ENCODE measurements at regions not wholly inside any gene's neighbourhood (a gene's known extent, or its start where the extent isn't known, plus 50 kb on each side); places are given as distances from the start of the nearest gene placed in this dataset.

DNA sequence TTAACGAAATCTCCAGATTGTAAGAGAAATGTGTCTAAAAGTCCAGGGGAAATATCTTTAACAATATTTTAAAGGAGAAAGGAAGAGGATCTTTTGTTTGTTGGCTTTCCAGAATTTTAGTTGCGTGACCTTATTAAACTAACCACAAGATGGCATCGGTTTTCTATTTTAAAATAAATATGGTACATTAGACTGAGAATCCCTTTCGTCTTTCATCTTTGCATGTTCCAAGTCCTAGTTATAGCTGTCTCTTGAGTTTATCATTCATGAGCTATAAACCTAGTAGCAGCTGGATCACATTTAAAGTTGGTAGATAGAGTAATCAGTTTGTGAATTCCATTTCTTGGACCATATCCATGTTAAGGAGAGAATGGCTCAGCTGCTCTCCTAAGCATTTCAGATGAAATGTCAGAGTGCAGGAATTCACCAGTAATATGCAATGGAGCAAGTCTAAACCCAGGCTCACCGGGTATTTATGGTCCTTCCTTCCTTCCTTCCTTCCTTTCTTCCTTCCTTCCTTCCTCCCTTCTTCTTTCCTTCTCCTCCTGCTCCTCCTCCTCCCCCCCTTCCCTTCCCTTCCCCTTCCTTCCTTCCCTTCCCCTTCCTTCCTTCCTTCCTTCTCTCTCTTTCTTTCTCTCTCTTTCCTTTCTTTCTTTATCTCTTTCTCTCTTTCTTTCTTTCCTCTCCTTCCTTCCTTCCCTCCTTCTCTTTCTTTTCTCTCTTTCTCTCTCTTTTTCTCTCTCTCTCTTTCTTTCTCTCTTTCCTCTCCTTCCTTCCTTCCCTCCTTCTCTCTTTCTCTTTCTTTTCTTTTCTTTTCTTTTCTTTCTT is 57.8 kb upstream of the RAB18 start:
- intact Hi-C loops (cut with DNase I): loop anchor here (10.0 kb wide), 1 partner anchor 208 kb away; no protein-coding TSS in a partner anchor
- H3K4me3 ChIP-seq: no peak overlapping the region
- H3K27me3 ChIP-seq (ENCODE audit: low read depth): no peaks in the 10 kb centered on the region
- H3K27ac ChIP-seq: no peak overlapping the region
- no peaks in the 10 kb centered on the region for H3K4me1 ChIP-seq
- peak in 1 of 2 donors; percentile 68 for ATAC-seq
- TF ChIP-seq, protein P1, sequence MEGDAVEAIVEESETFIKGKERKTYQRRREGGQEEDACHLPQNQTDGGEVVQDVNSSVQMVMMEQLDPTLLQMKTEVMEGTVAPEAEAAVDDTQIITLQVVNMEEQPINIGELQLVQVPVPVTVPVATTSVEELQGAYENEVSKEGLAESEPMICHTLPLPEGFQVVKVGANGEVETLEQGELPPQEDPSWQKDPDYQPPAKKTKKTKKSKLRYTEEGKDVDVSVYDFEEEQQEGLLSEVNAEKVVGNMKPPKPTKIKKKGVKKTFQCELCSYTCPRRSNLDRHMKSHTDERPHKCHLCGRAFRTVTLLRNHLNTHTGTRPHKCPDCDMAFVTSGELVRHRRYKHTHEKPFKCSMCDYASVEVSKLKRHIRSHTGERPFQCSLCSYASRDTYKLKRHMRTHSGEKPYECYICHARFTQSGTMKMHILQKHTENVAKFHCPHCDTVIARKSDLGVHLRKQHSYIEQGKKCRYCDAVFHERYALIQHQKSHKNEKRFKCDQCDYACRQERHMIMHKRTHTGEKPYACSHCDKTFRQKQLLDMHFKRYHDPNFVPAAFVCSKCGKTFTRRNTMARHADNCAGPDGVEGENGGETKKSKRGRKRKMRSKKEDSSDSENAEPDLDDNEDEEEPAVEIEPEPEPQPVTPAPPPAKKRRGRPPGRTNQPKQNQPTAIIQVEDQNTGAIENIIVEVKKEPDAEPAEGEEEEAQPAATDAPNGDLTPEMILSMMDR (IDR thresholded peaks at IDR 0.05): peak; percentile 49
- H3K36me3 ChIP-seq: no peaks in the 10 kb centered on the region
- no peak for DNase-seq
- no peaks in the 10 kb centered on the region for H3K9me3 ChIP-seq

- Histone ChIP-seq H3K36me3 (no peaks in the 10 kb centered on the region), H3K27ac (no peak overlapping the region), H3K4me3 (no peak overlapping the region), H3K4me1 (no peaks in the 10 kb centered on the region), H3K9me3 (no peaks in the 10 kb centered on the region), H3K27me3 (ENCODE audit: low read depth) (no peaks in the 10 kb centered on the region)
- ATAC-seq: no peak
- TF ChIP-seq, protein P1 (IDR thresholded peaks at IDR 0.05): no peak
- DNase-seq: no peak
- intact Hi-C loops (cut with DNase I): loop anchor here (10.0 kb wide), 1 partner anchor 210 kb away; no protein-coding TSS in a partner anchor
Observed at GRCh38 chr10:27445070-27445469, 59.0 kb upstream of the RAB18 start.

DNA sequence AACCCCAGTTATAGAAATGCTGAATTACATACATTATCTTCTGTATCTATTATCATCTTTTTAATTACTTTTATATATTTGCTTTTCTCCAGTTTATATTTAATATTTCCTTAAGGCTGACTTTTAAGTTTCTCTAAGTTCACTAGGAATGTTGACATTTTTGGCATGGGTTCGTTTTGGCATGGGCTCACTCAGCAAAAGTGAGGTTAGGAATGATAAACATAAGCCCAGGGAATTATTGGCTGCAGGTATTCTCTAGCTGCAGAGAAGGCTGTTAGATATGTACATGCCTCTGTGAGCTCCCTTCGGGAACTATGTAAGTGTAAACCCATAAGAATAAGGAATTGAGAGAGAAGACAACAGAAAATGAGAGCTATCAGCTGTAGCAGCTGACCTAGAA is 63.6 kb upstream of the RAB18 start:
- Histone ChIP-seq H3K4me1 (no peaks in the 10 kb centered on the region), H3K9me3 (no peaks in the 10 kb centered on the region), H3K27me3 (ENCODE audit: low read depth) (no peaks in the 10 kb centered on the region), H3K4me3 (no peak overlapping the region), H3K27ac (no peak overlapping the region), H3K36me3 (no peaks in the 10 kb centered on the region)
- intact Hi-C loops (cut with DNase I): loop anchor here (10.0 kb wide), 1 partner anchor 214 kb away; no protein-coding TSS in a partner anchor
- ATAC-seq: no peak
- TF ChIP-seq, protein P1 (IDR thresholded peaks at IDR 0.05): no peak
- DNase-seq: no peak

DNA sequence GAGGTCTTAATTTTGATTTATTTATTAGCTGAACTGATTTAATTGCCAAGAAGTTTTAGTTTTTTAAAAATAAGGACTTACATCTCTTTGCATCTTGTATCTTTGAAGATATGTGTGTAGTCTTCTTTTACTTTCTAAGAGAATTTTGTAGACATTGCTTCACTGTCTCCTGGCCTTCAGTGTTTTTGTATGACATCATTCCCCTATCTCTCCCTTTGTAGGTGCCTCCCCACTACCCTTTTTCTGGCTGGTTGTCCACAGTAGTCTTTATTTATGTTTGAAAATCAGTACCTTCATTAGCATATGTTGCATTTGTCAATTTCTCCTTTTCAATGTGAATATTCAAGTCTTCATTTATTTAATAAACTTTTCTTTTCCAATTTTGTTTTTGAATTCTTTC is 64.1 kb upstream of the RAB18 start:
- no peak overlapping the region for H3K27ac ChIP-seq
- H3K4me1 ChIP-seq: no peaks in the 10 kb centered on the region
- H3K27me3 ChIP-seq (ENCODE audit: low read depth): no peaks in the 10 kb centered on the region
- intact Hi-C loops (cut with DNase I): loop anchor here (10.0 kb wide), 1 partner anchor 215 kb away; no protein-coding TSS in a partner anchor
- no peaks in the 10 kb centered on the region for H3K36me3 ChIP-seq
- DNase-seq: no peak
- H3K9me3 ChIP-seq: no peaks in the 10 kb centered on the region
- H3K4me3 ChIP-seq: no peak overlapping the region
- no peak for ATAC-seq
- TF ChIP-seq, protein P1 (IDR thresholded peaks at IDR 0.05): no peak

GRCh38 chr10:27439101-27439500 is 65.0 kb upstream of the RAB18 start:
- Histone ChIP-seq H3K27ac (no peak overlapping the region), H3K27me3 (ENCODE audit: low read depth) (no peaks in the 10 kb centered on the region), H3K9me3 (no peaks in the 10 kb centered on the region), H3K4me3 (no peak overlapping the region), H3K36me3 (no peaks in the 10 kb centered on the region), H3K4me1 (no peaks in the 10 kb centered on the region)
- TF ChIP-seq, protein P1 (IDR thresholded peaks at IDR 0.05): no peak
- ATAC-seq: no peak
- DNase-seq: no peak
- intact Hi-C loops (cut with DNase I): no loop called here
